Activated CD8-positive, alpha-beta T cell treated with anti-CD3 and anti-CD28 coated beads for 36 hours (primary cell): ENCODE measurements at regions not wholly inside any gene's neighbourhood (a gene's known extent, or its start where the extent isn't known, plus 50 kb on each side); places are given as distances from the start of the nearest gene placed in this dataset.

Source experiments
- ATAC-seq: fragments of 200-7000 bp; cut with Tn5 transposase; one replicate; pipeline ENCODE4 v1.10.0; 2021; ENCODE audit warnings: mild to moderate bottlenecking, moderate library complexity
- CTCF ChIA-PET: fragments of 350-600 bp; sonication (Branson Sonifier 250); formaldehyde crosslinking; loops from one replicate; lab custom pipeline; 2021; ENCODE audit warnings: antibody characterized with exemption; lab: Charles Lee
- POLR2A ChIA-PET: fragments of 350-600 bp; sonication (Branson Sonifier 250); formaldehyde crosslinking; loops from one replicate; lab custom pipeline; 2021; ENCODE audit warnings: antibody characterized with exemption; lab: Charles Lee
- DNase-seq: peaks from one replicate; pipeline ENCODE4 v3.0.0-alpha.2; 2020
- H3K27ac Mint-ChIP-seq: one replicate; pipeline ENCODE4 v1.8.0; 2021; ENCODE audit warnings: mild to moderate bottlenecking, mixed read lengths
- H3K27me3 Mint-ChIP-seq: one replicate; pipeline ENCODE4 v1.8.0; 2021; ENCODE audit warnings: mixed read lengths
- H3K36me3 Mint-ChIP-seq: one replicate; pipeline ENCODE4 v1.8.0; 2021; ENCODE audit warnings: low read depth, mixed read lengths
- H3K4me1 Mint-ChIP-seq: one replicate; pipeline ENCODE4 v1.8.0; 2021; ENCODE audit warnings: low read depth, mixed read lengths
- H3K4me3 Mint-ChIP-seq: one replicate; pipeline ENCODE4 v1.8.0; 2021; ENCODE audit warnings: mild to moderate bottlenecking, moderate library complexity, mixed read lengths
- H3K9me3 Mint-ChIP-seq: one replicate; pipeline ENCODE4 v1.8.0; 2021; ENCODE audit warnings: mixed read lengths
- CTCF ChIP-seq: fragments of 200-600 bp; IDR thresholded peaks from one replicate; pipeline ENCODE4 v1.8.0; 2022; ENCODE audit warnings: antibody characterized with exemption, mild to moderate bottlenecking
- intact Hi-C: fragments of 100-400 bp; cut with micrococcal nuclease; formaldehyde crosslinking; loops from one replicate; pipeline ENCODE4 v1.10.0; 2022

GRCh38 chr2:145016711-145017110, 496.8 kb upstream of the ZEB2 start:
- TF ChIP-seq CTCF = no peak

GRCh38 chr2:145015561-145015960, 495.6 kb upstream of the ZEB2 start:
- DNase-seq (no peak), ATAC-seq (no peak)
- no peak overlapping the region for H3K27ac Mint-ChIP-seq
- no peak for TF ChIP-seq CTCF
- no peaks in the 10 kb centered on the region for H3K4me1 Mint-ChIP-seq
- no peaks in the 10 kb centered on the region for H3K36me3 Mint-ChIP-seq
- ChIA-PET POLR2A (no interaction called here), CTCF (no interaction called here)
- peaks cover 2% of the 10 kb centered on the region for H3K27me3 Mint-ChIP-seq
- intact Hi-C loops = no loop called here
- no peak overlapping the region for H3K4me3 Mint-ChIP-seq
- H3K9me3 Mint-ChIP-seq = no peaks in the 10 kb centered on the region

More at GRCh38 chr2:145016711-145017110, 496.8 kb upstream of the ZEB2 start:
- intact Hi-C loops = no loop called here
- POLR2A ChIA-PET = no interaction called here
- CTCF ChIA-PET = no interaction called here
- Mint-ChIP-seq H3K27ac (no peak overlapping the region), H3K36me3 (no peaks in the 10 kb centered on the region), H3K27me3 (peaks cover 2% of the 10 kb centered on the region), H3K4me1 (no peaks in the 10 kb centered on the region), H3K9me3 (no peaks in the 10 kb centered on the region), H3K4me3 (no peak overlapping the region)
- DNase-seq (no peak), ATAC-seq (no peak)

GRCh38 chr2:145012806-145013205, 492.9 kb upstream of the ZEB2 start:
- no peak overlapping the region for H3K4me3 Mint-ChIP-seq
- no peaks in the 10 kb centered on the region for H3K36me3 Mint-ChIP-seq
- ATAC-seq = no peak
- POLR2A ChIA-PET = no interaction called here
- H3K27ac Mint-ChIP-seq = no peak overlapping the region
- TF ChIP-seq CTCF = no peak
- CTCF ChIA-PET = interaction anchor here (0.6 kb wide), 1 partner anchor 741 kb away, joined by 3 read pairs; no protein-coding TSS in a partner anchor
- no peaks in the 10 kb centered on the region for H3K4me1 Mint-ChIP-seq
- H3K9me3 Mint-ChIP-seq = no peaks in the 10 kb centered on the region
- intact Hi-C loops = no loop called here
- no peak for DNase-seq
- peaks cover 2% of the 10 kb centered on the region for H3K27me3 Mint-ChIP-seq

GRCh38 chr2:145012214-145012670, 492.3 kb upstream of the ZEB2 start:
- CTCF ChIA-PET = interaction anchor here (0.6 kb wide), 1 partner anchor 742 kb away, joined by 3 read pairs; no protein-coding TSS in a partner anchor
- no peak for TF ChIP-seq CTCF
- POLR2A ChIA-PET = no interaction called here
- intact Hi-C loops = no loop called here
- no peaks in the 10 kb centered on the region for H3K4me1 Mint-ChIP-seq
- no peak overlapping the region for H3K27ac Mint-ChIP-seq
- DNase-seq (no peak), ATAC-seq (no peak)
- H3K27me3 Mint-ChIP-seq = peaks cover 2% of the 10 kb centered on the region
- H3K4me3 Mint-ChIP-seq = no peak overlapping the region
- H3K9me3 Mint-ChIP-seq = no peaks in the 10 kb centered on the region
- no peaks in the 10 kb centered on the region for H3K36me3 Mint-ChIP-seq

- POLR2A ChIA-PET = no interaction called here
- ATAC-seq (no peak), DNase-seq (no peak)
- Mint-ChIP-seq H3K9me3 (no peaks in the 10 kb centered on the region), H3K27ac (no peak overlapping the region), H3K4me3 (no peak overlapping the region), H3K36me3 (no peaks in the 10 kb centered on the region), H3K27me3 (no peaks in the 10 kb centered on the region), H3K4me1 (no peaks in the 10 kb centered on the region)
- CTCF ChIA-PET = no interaction called here
- intact Hi-C loops = no loop called here
- no peak for TF ChIP-seq CTCF
Measured at GRCh38 chr2:145010635-145011034, 490.7 kb upstream of the ZEB2 start.
